Progenitor cell of endocrine pancreas (in vitro differentiated cells): ENCODE measurements at regions not wholly inside any gene's neighbourhood (a gene's known extent, or its start where the extent isn't known, plus 50 kb on each side); places are given as distances from the start of the nearest gene placed in this dataset.
A peak's percentile ranks its signal among the peaks of the same experiment; 100 is the strongest.

ENCODE experiments used
- DNase-seq: peaks from one replicate; pipeline ENCODE4 v3.0.0; 2021; ENCODE audit warnings: low spot score; ENCODE audit not compliant: unreplicated experiment
- H3K27ac Mint-ChIP-seq: 2 replicates; pipeline ENCODE4 v1.8.0; 2021; ENCODE audit warnings: mild to moderate bottlenecking, moderate library complexity, mixed read lengths
- H3K27me3 Mint-ChIP-seq: 2 replicates; pipeline ENCODE4 v1.8.0; 2021; ENCODE audit warnings: mixed read lengths
- H3K36me3 Mint-ChIP-seq: 2 replicates; pipeline ENCODE4 v1.8.0; 2022; ENCODE audit warnings: mixed read lengths; ENCODE audit not compliant: insufficient read depth
- H3K4me1 Mint-ChIP-seq: 2 replicates; pipeline ENCODE4 v1.8.0; 2021; ENCODE audit warnings: low read depth, mixed read lengths
- H3K4me3 Mint-ChIP-seq: 2 replicates; pipeline ENCODE4 v1.8.0; 2021; ENCODE audit warnings: low read depth, mild to moderate bottlenecking, moderate library complexity, mixed read lengths
- H3K9me3 Mint-ChIP-seq: 2 replicates; pipeline ENCODE4 v1.8.0; 2021; ENCODE audit warnings: low read depth, mixed read lengths
- TF ChIP-seq, protein P1 (sequence below): fragments of 200-600 bp; sonication (generic); IDR thresholded peaks from one replicate; pipeline ENCODE4 v1.5.0; 2021; ENCODE audit warnings: antibody characterized with exemption, mild to moderate bottlenecking; ENCODE audit not compliant: unreplicated experiment

DNA sequence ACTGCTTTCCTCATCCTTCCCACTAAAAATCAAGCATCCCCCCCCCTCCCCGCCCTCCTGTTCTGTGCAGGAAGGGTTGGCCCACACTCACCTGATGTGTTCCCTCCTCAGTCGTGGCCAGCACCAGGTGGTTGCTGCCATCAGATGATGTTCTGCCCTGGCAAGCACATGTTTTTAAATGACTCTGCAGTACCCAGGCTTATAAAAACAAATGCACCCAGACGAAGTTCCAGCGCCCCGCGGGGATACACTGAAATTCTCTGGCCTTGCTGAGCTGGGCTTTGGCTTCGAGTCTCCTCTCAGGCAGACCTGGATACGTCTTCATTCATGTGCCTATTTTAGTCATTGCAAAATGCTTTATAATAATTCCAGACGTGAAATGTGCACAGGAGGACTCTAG lies 316.3 kb downstream of the DLEU7 start:
- Mint-ChIP-seq H3K36me3 (no peaks in the 10 kb centered on the region), H3K9me3 (peaks cover 3% of the 10 kb centered on the region), H3K4me1 (peaks cover 18% of the 10 kb centered on the region), H3K27ac (no peak overlapping the region), H3K27me3 (no peaks in the 10 kb centered on the region), H3K4me3 (no peak overlapping the region)
- TF ChIP-seq, protein P1, sequence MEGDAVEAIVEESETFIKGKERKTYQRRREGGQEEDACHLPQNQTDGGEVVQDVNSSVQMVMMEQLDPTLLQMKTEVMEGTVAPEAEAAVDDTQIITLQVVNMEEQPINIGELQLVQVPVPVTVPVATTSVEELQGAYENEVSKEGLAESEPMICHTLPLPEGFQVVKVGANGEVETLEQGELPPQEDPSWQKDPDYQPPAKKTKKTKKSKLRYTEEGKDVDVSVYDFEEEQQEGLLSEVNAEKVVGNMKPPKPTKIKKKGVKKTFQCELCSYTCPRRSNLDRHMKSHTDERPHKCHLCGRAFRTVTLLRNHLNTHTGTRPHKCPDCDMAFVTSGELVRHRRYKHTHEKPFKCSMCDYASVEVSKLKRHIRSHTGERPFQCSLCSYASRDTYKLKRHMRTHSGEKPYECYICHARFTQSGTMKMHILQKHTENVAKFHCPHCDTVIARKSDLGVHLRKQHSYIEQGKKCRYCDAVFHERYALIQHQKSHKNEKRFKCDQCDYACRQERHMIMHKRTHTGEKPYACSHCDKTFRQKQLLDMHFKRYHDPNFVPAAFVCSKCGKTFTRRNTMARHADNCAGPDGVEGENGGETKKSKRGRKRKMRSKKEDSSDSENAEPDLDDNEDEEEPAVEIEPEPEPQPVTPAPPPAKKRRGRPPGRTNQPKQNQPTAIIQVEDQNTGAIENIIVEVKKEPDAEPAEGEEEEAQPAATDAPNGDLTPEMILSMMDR = no peak
- no peak for DNase-seq

DNA sequence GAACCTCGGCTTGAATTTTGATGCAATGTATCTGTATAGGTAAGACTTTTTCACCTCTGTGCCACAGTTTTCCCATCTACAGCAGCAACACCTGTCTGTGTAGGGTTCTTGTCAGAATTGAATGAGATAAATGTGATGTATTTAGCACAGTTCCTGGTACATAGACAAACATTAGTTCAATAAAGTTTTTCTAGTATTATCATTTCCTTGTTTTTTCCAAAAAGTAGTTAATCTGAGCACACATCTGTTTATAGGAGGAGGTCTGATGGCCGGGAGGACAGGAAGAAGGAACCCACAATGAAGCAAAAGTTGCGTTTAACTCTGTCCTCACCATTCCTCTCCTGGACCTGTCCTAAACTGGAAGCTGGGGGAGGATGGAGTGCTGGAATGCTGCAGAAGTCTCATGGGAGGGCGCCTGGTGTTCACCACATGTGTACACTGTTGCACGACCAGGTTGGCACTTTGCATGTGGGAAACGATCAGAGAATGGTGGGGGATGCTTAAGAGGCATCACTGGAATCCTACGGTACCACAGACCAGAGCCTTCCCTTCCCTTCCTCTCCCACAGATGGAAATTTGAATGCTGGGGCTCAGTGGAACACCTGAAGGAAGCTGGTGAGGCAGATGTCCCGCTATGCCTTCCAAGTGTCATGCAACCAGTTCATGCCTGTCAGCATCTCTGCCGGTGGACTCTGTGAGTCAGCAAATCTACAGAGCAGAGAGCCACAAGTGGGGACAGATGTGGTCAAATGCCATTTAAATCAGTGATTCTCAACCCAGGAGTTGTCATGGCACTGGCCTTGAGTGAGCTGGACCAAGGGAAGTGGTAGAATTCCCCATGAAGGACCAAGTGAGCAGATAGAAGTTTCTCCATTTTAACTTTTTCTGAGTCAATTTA lies 315.6 kb downstream of the DLEU7 start:
- no peak overlapping the region for H3K4me3 Mint-ChIP-seq
- H3K27ac Mint-ChIP-seq = no peak overlapping the region
- no peaks in the 10 kb centered on the region for H3K27me3 Mint-ChIP-seq
- DNase-seq = no peak
- H3K9me3 Mint-ChIP-seq = peaks cover 3% of the 10 kb centered on the region
- H3K4me1 Mint-ChIP-seq = peaks cover 11% of the 10 kb centered on the region
- H3K36me3 Mint-ChIP-seq = no peaks in the 10 kb centered on the region
- TF ChIP-seq, protein P1 = no peak

DNA sequence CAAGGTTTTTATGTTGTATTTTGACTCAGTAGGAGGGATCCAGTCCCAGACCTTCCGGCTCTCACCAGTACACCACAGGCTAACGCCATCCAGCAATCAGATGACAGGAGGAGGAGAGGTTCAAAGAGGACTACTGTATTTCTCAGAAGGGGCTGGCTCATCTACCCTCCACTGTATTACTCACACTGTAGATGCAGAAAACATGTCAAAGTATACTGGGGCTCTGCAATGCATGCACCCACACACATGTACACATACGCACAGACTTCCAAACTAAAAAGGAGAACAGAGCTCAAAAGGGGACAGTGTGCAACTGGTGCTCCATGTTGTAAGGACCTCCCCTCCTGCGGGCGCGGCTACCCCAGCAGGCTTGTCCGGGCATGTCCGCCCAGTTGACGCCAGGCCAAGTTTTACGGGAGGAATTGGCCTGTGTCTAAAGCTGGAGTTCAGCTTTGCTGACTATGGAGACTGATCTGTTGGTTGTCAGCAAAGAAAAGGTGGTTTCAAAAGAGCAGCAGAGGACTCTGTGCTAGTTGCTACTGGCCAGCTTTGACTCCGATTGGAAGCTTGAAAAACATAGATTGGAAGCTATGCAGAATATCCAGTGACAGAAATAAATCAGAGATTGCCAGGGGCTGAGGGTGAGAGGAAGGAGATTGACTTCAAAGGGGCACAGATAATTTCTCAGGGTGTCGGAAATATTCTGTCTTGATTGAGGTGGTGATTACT lies 314.2 kb downstream of the DLEU7 start:
- peak overlapping the region; percentile 76 for H3K27ac Mint-ChIP-seq
- H3K4me3 Mint-ChIP-seq = no peak overlapping the region
- peaks cover 3% of the 10 kb centered on the region for H3K36me3 Mint-ChIP-seq
- H3K4me1 Mint-ChIP-seq = peaks cover 5% of the 10 kb centered on the region
- peaks cover 8% of the 10 kb centered on the region for H3K9me3 Mint-ChIP-seq
- no peak for DNase-seq
- TF ChIP-seq, protein P1 = no peak
- H3K27me3 Mint-ChIP-seq = no peaks in the 10 kb centered on the region

DNA sequence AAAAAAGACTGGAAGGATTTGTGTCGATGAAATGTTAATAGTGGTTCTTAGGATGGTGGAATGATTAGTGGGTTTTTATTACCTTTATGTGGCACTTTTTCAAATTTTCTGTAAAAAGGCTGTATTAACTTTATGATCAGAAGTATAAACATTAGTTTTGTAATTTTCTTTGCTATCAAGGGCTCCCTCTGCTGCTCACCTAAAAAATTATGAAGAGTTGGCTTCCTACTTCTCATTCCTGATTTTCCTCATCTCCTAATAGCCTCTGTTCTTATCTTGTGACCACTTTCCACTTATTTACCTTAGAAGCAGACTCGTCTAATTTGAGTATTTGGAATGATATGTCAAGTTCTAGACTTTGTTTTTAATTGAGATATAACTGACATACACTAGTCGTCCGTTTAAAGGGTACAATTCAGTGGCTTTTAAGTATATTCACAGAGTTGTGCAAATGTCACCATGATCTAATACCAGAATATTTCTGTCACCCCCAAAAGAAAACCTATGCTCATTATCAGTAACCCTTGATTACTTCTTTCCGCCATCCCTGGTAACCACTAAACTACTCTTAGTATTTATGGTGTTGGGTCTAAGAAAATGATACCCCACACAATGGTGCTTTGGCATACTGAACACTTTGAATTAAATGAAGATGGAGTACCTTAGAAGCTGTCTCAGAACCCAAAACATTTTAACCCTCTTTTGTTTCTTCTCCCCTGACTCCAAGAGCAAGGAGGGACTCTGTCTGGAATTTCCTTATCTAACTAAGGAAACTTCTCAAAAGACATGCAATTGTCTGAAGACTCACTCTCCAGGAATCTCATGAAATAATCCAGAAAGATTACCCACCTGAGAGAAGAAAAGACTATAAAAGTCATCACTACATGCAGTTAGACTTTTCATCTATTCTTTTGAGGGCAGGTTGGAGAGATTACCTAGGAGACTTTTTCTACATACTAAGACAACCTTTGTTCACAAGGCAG lies 311.3 kb downstream of the DLEU7 start:
- Mint-ChIP-seq H3K9me3 (peaks cover 17% of the 10 kb centered on the region), H3K4me3 (no peak overlapping the region), H3K27me3 (no peaks in the 10 kb centered on the region), H3K27ac (peak overlapping the region; percentile 45), H3K4me1 (peaks cover 2% of the 10 kb centered on the region), H3K36me3 (peaks cover 13% of the 10 kb centered on the region)
- TF ChIP-seq, protein P1 = peak; percentile 50
- no peak for DNase-seq

DNA sequence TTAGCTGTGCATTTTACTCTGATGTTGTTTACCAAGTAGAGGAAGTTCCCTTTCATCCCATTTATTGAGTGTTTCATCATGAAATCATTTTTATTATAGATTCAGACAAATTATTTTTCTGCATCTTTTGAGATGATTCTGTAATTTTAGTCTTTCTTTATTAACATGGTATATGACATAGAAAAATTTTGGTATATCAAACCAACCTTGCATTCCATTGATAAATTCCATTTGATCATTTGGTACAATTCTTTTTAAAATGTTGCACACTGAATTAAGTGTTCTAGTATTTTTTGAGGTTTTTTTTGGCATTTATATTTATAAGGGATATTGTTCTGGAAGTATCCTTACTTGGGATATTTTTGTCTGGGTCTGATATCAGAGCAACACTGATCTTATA lies 308.4 kb downstream of the DLEU7 start:
- TF ChIP-seq, protein P1 = no peak
- Mint-ChIP-seq H3K9me3 (peaks cover 27% of the 10 kb centered on the region), H3K4me1 (no peaks in the 10 kb centered on the region), H3K4me3 (no peak overlapping the region), H3K27ac (no peak overlapping the region), H3K36me3 (peaks cover 16% of the 10 kb centered on the region), H3K27me3 (no peaks in the 10 kb centered on the region)
- DNase-seq = no peak
